Parathyroid adenoma (tissue), 2 donors: ENCODE measurements at regions not wholly inside any gene's neighbourhood (a gene's known extent, or its start where the extent isn't known, plus 50 kb on each side); places are given as distances from the start of the nearest gene placed in this dataset.

ENCODE experiments used
- H2AFZ ChIP-seq: fragments of 300-600 bp; sonication (generic); one replicate; pipeline ENCODE4 v1.7.0; 2017; ENCODE audit warnings: antibody characterized with exemption, mild to moderate bottlenecking
- H3K27ac ChIP-seq: fragments of 300-600 bp; sonication (generic); one replicate; pipeline ENCODE4 v1.7.0; 2017
- H3K27me3 ChIP-seq: fragments of 300-600 bp; sonication (generic); one replicate; pipeline ENCODE4 v1.7.0; 2017; ENCODE audit warnings: low read length; ENCODE audit not compliant: control insufficient read depth, insufficient read depth
- H3K36me3 ChIP-seq: fragments of 300-600 bp; sonication (generic); one replicate; pipeline ENCODE4 v1.7.0; 2017; ENCODE audit warnings: low read length; ENCODE audit not compliant: control insufficient read depth, insufficient read depth
- H3K4me1 ChIP-seq: fragments of 300-600 bp; sonication (generic); one replicate; pipeline ENCODE4 v1.7.0; 2017; ENCODE audit warnings: control low read depth
- H3K4me2 ChIP-seq: fragments of 300-600 bp; sonication (generic); one replicate; pipeline ENCODE4 v1.7.0; 2017; ENCODE audit warnings: low read length
- H3K4me3 ChIP-seq: fragments of 300-600 bp; sonication (generic); one replicate; pipeline ENCODE4 v1.7.0; 2017; ENCODE audit warnings: low read depth, low read length
- H3K79me2 ChIP-seq: fragments of 300-600 bp; sonication (generic); one replicate; pipeline ENCODE4 v1.7.0; 2017; ENCODE audit warnings: control low read depth
- H3K9ac ChIP-seq: fragments of 300-600 bp; sonication (generic); one replicate; pipeline ENCODE4 v1.7.0; 2017; ENCODE audit warnings: mild to moderate bottlenecking
- H3K9me3 ChIP-seq: fragments of 300-600 bp; sonication (generic); one replicate; pipeline ENCODE4 v1.7.0; 2017; ENCODE audit warnings: low read length; ENCODE audit not compliant: control insufficient read depth
- TF ChIP-seq, protein P1 (sequence below): fragments of 300-600 bp; sonication (generic); IDR thresholded peaks from one replicate; pipeline ENCODE4 v1.7.0; 2017; ENCODE audit warnings: antibody characterized with exemption, mild to moderate bottlenecking
- donor health status: primary hyperparathyroidism.

DNA sequence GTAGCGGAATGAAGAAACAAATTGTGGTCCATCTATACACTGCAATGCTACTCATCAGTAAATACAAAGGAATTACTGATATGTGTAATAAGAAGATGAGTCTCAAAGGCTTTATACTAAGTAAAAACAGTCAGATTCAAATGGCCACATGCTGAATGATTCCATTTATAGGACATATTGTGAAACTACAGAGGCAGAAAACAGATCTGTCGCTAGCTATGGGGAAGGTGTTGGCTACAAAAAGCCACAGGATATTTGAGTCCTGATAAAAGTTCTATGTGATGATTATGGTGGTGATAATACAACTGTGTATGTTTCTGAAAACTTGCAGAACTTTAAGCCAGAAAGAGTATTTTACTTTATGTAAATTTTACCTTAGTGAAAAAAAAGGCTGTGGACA is 313.2 kb downstream of the HDGFL1 start:
- Histone ChIP-seq H3K79me2 (no peaks in the 10 kb centered on the region), H3K27me3 (no peaks in the 10 kb centered on the region), H3K9ac (no peak overlapping the region), H3K4me3 (no peak overlapping the region), H3K9me3 (no peaks in the 10 kb centered on the region), H3K27ac (no peak overlapping the region), H3K4me2 (no peak overlapping the region), H3K4me1 (no peaks in the 10 kb centered on the region), H3K36me3 (no peaks in the 10 kb centered on the region), H2AFZ (no peak overlapping the region)
- TF ChIP-seq, protein P1, sequence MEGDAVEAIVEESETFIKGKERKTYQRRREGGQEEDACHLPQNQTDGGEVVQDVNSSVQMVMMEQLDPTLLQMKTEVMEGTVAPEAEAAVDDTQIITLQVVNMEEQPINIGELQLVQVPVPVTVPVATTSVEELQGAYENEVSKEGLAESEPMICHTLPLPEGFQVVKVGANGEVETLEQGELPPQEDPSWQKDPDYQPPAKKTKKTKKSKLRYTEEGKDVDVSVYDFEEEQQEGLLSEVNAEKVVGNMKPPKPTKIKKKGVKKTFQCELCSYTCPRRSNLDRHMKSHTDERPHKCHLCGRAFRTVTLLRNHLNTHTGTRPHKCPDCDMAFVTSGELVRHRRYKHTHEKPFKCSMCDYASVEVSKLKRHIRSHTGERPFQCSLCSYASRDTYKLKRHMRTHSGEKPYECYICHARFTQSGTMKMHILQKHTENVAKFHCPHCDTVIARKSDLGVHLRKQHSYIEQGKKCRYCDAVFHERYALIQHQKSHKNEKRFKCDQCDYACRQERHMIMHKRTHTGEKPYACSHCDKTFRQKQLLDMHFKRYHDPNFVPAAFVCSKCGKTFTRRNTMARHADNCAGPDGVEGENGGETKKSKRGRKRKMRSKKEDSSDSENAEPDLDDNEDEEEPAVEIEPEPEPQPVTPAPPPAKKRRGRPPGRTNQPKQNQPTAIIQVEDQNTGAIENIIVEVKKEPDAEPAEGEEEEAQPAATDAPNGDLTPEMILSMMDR = no peak

DNA sequence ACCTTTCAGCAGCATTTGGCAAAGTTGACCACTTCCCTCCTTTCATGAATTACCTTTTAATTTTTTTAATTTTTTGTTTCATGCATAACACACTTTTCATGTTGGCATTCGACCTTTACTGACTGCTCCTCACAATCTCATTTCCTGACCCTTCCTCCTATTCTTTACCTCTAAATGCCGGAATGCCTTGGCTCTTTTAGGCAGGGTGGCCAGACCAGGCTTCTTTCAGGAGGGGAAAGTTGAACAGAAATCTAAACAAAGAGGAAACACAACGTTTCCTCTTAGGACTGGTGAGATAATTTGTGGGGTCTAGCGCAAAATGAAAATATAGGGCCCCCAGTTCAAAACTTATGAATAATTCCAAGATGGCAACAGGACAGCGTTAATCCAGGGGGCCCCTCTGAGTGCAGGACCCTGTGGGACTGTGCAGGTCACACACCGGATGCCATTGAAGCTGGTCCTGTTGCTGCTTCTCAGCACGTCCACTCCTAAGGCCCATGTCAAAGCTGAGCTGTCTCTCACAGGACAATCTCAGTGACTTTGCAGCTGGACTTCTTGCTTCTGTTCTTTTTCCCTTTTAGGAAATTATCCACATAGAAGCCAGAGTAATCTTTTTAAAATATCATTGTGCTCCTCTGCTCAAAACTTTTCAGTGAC is 313.8 kb downstream of the HDGFL1 start:
- no peak overlapping the region for H3K4me3 ChIP-seq
- no peak overlapping the region for H3K27ac ChIP-seq
- no peaks in the 10 kb centered on the region for H3K9me3 ChIP-seq
- TF ChIP-seq, protein P1 = no peak
- no peaks in the 10 kb centered on the region for H3K36me3 ChIP-seq
- H3K27me3 ChIP-seq = no peaks in the 10 kb centered on the region
- H3K4me1 ChIP-seq = no peaks in the 10 kb centered on the region
- no peak overlapping the region for H3K4me2 ChIP-seq
- H3K79me2 ChIP-seq = no peaks in the 10 kb centered on the region
- H3K9ac ChIP-seq = no peak overlapping the region
- no peak overlapping the region for H2AFZ ChIP-seq

DNA sequence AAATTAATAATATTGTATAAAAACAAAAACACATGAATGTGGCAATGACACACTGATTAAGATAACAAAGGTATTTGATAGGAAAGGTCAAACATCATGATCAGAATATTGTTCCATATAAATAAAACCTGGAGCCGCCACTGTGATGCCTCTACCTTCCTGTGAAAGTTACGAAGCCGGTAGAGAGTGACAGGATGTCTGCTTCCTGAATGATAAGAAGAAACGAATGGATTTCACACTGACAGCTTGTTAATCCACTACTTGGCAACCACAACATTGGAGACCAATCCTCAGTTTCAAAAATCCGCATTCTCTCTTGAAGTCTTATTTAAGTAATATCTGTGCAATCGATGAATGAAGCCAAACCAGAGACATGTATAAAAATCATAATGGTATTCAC is 315.1 kb downstream of the HDGFL1 start:
- no peaks in the 10 kb centered on the region for H3K79me2 ChIP-seq
- H3K4me2 ChIP-seq = no peak overlapping the region
- TF ChIP-seq, protein P1 = no peak
- H3K9me3 ChIP-seq = no peaks in the 10 kb centered on the region
- H3K4me1 ChIP-seq = no peaks in the 10 kb centered on the region
- no peak overlapping the region for H3K4me3 ChIP-seq
- no peak overlapping the region for H3K9ac ChIP-seq
- no peak overlapping the region for H2AFZ ChIP-seq
- no peaks in the 10 kb centered on the region for H3K27me3 ChIP-seq
- no peaks in the 10 kb centered on the region for H3K36me3 ChIP-seq
- no peak overlapping the region for H3K27ac ChIP-seq

DNA sequence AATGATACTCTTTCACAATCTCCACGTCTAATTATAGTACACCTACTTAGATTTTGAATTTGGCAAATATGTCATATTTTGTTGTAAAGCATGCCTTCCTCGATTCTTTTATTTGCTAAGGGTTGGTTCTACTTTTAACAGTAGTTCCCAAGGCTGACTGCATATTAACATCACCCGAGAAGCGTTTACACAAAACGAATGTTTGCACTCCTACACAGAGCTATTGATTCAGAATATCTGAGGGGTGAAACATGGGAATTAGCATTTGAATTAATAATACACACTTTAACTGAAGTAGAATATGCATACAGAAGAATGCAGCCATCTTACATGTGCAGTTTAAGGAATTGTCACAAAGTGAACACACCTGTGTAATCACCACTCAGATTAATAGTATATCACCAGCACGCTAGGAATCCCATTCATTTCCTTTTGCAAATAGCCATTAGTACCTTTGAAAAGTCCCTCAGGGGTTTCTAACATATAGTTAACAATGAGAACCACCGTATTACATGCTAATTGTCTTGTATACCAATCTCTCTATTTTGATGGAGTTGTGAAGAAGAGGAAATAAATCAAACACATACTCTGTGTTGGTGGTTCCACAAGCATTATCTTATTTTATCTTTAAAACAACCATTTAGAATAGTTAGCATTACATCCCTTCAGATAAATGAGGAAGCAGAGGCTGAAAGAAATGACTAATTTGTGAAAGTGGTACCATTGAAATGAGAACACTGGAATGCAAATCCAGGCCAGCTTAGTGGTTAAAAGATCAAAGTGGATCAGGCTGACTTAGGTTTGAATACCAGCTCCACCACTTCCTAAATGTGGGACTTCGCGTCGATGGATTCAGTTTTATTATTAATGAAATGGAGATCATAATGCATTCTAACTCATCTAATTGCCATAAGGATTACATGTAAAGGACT is 317.6 kb downstream of the HDGFL1 start:
- Histone ChIP-seq H3K9ac (no peak overlapping the region), H2AFZ (no peak overlapping the region), H3K27me3 (no peaks in the 10 kb centered on the region), H3K4me2 (no peak overlapping the region), H3K4me1 (no peaks in the 10 kb centered on the region), H3K27ac (no peak overlapping the region), H3K79me2 (no peaks in the 10 kb centered on the region), H3K36me3 (no peaks in the 10 kb centered on the region), H3K4me3 (no peak overlapping the region), H3K9me3 (no peaks in the 10 kb centered on the region)
- TF ChIP-seq, protein P1 = no peak
